GM18505 (cell line): ENCODE measurements at regions not wholly inside any gene's neighbourhood (a gene's known extent, or its start where the extent isn't known, plus 50 kb on each side); places are given as distances from the start of the nearest gene placed in this dataset.

Source experiments
- ATAC-seq: cut with Tn5 transposase; IDR thresholded peaks from one replicate; pipeline ENCODE4 v1.9.1; 2021; ENCODE audit not compliant: unreplicated experiment
- POLR2A ChIP-seq: IDR thresholded peaks from 4 replicates; pipeline ENCODE4 v1.6.1; 2011; ENCODE audit warnings: borderline replicate concordance; ENCODE audit not compliant: insufficient read depth, insufficient read length; ENCODE audit errors: extremely low read depth

DNA sequence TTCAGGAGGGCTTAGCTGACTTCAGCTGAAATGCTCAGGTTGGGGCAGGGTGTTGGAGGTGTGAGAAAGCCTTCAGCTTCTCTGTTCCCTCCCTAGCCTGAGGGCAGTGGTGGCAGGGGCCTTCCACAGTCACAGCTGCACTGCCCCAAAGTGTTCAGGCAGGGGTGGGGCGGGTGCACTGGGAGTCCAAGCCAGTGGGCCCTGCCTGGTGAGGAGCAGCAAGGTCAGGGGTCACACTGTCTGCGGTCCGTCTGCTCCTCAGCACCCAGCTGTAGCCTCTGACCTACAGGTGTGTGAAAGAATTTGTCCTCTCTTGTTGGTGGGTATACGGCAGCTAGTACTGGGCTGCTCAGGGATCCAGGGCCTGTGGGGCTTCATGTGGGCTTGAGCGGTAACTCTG, 490.4 kb upstream of the NCAM2 start:
- no peak for ATAC-seq
- TF ChIP-seq POLR2A, result no peak

DNA sequence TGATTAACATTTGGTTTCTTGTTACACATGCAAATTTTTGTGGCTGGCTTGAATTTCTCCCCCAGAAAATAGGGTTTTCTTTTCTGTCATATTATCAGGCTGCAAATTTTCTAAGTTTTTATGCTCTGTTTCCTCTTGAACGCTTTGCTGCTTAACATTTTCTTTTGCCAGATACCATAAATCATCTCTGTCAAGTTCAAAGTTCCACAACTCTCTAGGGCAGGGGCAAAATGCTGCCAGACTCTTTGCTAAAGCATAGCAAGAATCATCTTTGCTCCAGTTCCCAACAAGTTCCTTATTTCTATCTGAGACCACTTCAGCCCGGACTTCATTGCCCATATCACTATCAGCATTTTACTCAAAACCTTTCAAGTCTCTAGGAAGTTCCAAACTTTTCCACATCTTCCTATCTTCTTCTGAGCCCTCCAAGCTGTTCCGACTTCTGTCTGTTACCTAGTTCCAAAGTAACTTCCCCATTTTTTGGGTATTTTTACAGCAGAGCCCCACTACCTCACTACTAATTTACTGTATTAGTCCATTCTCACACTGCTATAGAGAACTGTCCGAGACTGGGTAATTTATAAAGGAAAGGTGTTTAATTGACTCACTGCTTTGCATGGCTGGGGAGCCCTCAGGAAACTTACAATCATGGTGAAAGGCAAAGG, 486.9 kb upstream of the NCAM2 start:
- TF ChIP-seq POLR2A, result no peak
- ATAC-seq, result no peak

DNA sequence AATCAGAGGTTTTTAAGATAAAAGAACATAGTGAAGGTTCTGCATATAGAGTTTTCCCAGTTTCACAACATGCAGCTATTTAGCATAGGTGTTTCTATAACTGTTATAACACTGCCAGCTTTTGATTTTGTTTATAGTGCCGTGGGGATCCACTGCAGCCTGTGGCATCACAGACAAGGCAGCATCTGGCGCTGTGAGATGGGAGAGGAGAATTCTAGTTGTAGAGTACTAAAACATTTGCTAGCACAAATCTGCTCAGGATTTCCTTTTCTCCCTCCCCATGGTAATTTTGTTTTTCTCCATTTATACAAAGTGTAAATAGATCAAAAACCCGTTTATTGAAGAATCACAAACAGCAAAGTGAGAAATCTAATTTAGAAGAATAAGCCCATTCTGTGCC, 482.8 kb upstream of the NCAM2 start:
- no peak for ATAC-seq
- TF ChIP-seq POLR2A, result no peak

DNA sequence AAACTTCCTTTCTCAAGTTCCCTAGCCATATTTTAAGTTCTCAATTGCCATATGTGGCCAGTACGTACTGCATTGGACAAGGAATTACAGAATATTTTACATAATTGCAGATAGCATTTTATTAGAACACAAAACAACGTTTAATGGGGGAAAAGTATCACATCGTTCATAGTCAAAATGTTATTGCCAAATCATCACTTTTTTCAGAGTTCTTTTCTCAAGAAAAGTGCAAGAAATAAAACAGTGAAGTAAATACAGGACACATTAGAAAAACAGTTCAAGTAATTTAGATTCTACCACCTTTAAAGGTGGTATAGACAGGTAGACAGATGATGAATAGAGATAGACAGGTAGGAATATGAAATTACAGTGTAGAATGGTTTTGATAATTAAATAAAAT, 479.1 kb upstream of the NCAM2 start:
- ATAC-seq, result no peak
- no peak for TF ChIP-seq POLR2A

DNA sequence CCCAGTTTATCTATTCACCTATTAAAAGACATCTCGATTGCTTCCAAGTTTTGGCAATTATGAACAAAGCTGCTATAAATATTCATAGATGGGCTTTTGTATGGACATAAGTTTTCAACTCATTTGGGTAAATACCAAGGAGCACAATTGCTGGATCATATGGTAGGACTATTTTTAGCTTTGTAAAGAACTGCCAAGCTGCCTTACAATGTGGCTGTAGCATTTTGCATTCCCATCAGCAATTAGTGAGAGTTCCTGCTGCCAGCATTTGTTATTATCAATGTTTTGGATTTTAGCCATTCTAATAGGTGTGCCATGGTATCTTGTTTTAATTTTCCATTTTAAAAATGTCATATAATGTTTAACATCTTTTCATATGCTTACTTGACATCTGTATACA, 475.6 kb upstream of the NCAM2 start:
- no peak for TF ChIP-seq POLR2A
- no peak for ATAC-seq

DNA sequence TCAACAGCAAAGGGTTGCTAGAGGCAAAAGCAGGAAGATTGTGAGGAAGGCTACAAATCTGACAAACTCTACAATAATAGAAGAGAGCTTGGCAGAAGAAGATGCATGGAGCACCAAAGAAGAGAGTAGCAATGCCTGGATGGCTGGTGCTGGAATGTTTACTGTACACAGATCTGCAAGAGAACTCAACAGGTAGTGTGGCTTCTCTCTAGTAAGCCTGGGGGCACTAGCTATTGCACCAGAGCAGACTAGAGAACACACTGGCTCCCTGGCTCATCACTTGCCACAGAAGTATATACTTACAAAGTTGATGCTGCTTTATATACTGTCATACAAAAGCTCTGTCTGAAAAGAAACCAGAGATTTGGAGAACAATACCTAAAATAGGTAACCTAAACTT, 475.0 kb upstream of the NCAM2 start:
- ATAC-seq, result no peak
- TF ChIP-seq POLR2A, result no peak

DNA sequence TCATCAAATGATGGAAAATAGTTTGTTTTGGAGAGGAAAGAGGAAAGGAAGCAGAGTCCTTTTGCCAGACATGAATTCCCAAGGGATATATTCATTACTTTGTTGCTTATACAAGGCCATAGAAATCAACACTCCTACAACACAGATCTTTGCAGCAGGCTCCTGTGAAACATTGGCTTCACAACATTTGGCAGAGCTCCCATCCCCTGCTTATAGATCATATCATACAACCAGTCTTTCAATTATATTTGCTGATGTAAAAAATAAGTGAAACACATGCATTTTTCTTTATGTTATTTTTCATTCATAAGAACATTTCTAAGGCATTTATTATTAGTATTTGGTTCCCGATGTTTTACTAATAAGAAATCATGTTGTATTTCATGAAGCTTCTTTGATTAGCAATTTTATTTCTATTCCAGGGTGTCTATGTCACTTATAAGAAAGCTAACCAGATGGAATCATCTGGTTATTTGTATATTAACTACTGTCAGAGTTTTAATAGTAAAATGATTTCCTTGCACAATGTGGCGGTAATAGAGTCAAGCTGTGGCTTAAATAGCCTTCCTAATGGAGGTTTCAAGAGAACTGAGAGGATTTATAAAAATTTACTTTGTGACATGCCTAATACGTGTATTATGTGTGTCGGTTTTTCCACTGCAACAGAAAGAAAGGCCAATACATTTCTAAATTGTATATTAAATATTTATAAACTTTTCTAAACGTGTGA, 470.3 kb upstream of the NCAM2 start:
- no peak for TF ChIP-seq POLR2A
- ATAC-seq, result no peak

DNA sequence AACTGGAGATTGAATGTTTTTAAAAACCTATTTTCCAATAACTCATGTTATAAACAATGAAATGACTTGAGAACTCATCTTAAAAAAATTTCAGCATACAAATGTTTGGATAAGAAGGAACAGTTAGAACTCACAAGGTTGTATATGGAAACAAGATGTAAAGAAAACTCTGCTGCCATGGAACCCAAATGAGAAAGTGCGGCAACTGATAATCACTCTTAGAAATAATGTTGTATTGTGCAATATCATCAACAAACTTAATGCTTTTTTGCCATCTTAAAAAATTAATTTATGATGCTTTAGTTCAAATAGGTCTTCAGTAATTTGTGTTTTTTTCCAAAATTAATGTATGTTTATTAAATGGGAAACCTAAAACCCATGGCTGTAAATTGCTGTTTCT, 461.1 kb upstream of the NCAM2 start:
- no peak for ATAC-seq
- TF ChIP-seq POLR2A, result no peak

DNA sequence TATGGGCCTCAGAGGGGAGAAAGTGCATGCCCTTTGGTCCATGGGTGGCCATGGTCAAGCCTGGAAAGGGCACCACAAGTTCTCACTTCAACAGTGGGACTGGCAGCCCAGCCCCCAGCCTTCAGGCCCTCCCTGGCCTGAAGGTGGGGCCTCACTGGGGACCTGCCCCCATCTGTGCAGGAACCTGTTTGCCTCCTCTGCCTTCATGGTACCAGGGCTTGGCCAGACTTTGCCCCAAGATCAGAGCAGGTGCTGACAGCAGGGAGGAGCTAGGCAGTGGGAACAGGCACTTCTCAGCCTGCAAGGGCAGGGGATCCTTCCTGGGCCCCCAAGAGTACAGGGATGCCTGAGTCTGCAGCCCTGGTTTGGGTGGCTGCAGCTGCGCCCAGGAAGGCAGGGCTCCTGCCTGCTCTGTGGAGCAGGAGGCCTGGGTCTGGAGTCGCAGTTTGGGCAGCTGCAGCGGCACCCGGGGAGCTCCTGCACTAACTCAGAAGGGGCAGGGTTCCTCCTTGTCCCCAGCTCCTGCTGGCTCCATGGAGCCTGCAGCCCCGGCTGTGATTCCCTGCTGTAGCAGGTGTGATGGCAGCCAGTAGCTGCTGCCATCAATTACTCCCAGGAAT, 460.1 kb upstream of the NCAM2 start:
- no peak for ATAC-seq
- TF ChIP-seq POLR2A, result no peak

DNA sequence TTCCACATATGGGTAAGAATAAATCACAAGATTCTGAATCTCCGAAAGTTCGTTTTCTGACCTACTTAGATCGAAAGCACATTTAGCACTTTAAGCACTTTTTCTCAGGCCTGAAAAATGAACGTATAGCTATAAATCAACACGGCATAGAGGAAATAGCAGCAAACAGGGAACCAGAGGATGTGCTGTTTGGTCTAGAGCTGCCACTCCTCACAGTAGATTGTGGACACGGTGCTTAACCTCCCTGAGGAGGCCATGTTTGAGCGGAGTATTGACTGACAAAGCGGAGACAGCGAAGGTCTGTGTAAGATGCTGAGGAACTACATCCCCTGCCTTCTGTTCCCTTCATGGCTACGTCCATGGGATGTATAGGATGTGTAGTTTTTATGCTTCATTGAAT, 452.8 kb upstream of the NCAM2 start:
- no peak for ATAC-seq
- no peak for TF ChIP-seq POLR2A

DNA sequence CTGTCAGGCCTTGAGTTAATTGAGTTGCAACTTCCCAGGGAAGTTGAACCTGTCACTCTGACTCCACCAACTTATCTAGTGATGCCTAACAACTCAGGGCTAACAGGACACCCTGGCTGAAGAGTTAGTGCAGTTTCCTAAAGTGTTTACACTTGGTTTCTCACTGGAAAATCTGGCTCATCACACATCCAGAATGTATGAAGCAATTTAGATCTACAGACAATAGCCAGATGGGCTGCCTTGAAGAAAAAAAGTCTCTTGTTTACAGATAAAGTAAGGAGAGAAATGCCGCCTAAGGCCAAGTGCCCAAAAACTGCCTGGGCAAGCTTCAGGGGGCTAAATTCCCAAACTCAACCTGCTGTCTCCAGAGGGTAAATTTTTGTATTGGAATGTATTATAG, 446.3 kb upstream of the NCAM2 start:
- ATAC-seq, result no peak
- no peak for TF ChIP-seq POLR2A

DNA sequence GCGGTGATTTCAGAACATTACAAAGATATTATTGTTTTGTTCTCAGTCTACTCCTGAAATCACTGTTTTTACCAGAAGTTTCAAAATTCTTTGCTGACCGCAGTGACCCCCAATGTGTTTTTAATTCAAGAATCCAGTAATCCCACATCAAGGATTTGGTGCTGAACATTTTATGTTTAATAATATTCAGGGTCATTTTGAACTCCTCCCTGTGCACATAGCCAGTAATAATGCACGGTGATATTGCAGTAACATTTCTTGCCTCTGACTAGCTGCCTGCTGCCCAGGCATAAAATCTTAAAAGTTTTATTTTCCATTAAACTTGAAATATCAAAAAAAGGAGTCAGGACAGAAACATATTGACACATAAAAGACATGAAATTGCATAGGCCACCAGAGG, 443.4 kb upstream of the NCAM2 start:
- TF ChIP-seq POLR2A, result no peak
- ATAC-seq, result no peak

DNA sequence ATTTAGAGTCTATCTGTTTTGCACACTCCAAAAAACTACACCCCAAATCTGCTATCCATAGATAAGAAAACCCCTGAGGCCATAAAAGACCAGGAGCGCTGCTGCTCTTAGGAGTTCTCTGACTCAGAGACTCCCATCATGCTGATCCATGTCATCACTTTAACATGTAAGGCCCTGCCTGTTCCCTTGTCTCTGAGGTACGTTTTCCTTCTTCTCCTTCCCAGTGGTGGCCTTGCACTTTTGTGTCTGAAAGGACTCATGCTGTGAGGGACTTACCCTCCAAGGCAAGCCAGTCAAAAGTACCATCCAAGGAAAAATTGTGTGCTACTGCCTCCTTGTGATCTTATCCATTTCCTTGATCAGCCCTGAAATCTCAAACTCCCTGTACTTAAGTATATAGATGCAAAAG, 427.4 kb upstream of the NCAM2 start:
- no peak for ATAC-seq
- TF ChIP-seq POLR2A, result no peak

DNA sequence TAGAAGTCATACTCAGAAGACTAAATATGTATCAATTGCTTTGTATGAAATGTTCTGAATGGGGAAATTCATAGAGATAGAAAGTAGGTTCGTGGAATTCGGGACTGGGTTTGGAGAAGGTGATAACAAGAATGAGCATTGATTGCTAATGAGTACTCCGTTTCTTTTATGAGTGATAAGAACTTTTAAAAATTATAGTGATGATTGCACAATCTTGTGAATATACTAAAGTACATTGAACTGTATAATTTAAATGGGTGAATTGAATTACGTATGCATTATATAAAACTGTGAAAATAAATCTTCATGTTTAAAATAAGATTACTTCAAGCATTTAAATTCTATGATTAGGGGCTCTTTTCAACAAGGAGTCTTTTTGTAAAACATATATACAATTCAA, 425.6 kb upstream of the NCAM2 start:
- ATAC-seq, result no peak
- no peak for TF ChIP-seq POLR2A
